ENCODE measurements at regions not wholly inside any gene's neighbourhood (a gene's known extent, or its start where the extent isn't known, plus 50 kb on each side); places are given as distances from the start of the nearest gene placed in this dataset.
A peak's percentile ranks its signal among the peaks of the same experiment; 100 is the strongest.

DNA sequence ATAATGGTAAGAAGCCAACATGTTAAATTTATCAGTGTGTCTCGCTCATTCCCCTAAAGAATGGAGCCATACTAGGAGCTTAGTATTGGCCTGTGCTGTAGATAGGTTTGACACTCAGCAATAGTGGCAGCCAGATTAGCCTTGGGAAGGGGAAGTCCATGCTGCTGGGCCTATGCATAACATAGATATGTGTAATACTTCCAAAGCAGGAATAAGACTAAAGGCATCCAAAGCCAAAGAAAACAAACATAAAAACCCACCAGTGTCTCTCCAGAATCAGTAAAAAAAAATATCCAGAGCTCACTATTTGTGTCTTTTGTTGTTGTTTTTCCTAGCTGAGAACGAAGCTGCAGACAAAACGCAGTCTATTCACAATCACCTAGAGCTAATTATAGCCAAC lies 104.2 kb upstream of the STXBP5 start (continued):
- TF ChIP-seq POLR2AphosphoS2 (IDR thresholded peaks at IDR 0.05; ENCODE audit: low read depth, low read length), result no peak
- no peak for TF ChIP-seq RBFOX2 (IDR thresholded peaks at IDR 0.05; ENCODE audit: low read depth, low read length)
- TF ChIP-seq, protein P1, sequence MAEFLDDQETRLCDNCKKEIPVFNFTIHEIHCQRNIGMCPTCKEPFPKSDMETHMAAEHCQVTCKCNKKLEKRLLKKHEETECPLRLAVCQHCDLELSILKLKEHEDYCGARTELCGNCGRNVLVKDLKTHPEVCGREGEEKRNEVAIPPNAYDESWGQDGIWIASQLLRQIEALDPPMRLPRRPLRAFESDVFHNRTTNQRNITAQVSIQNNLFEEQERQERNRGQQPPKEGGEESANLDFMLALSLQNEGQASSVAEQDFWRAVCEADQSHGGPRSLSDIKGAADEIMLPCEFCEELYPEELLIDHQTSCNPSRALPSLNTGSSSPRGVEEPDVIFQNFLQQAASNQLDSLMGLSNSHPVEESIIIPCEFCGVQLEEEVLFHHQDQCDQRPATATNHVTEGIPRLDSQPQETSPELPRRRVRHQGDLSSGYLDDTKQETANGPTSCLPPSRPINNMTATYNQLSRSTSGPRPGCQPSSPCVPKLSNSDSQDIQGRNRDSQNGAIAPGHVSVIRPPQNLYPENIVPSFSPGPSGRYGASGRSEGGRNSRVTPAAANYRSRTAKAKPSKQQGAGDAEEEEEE (CRISPR knock-in tag; IDR thresholded peaks at IDR 0.05; ENCODE audit: borderline replicate concordance), result no peak

DNA sequence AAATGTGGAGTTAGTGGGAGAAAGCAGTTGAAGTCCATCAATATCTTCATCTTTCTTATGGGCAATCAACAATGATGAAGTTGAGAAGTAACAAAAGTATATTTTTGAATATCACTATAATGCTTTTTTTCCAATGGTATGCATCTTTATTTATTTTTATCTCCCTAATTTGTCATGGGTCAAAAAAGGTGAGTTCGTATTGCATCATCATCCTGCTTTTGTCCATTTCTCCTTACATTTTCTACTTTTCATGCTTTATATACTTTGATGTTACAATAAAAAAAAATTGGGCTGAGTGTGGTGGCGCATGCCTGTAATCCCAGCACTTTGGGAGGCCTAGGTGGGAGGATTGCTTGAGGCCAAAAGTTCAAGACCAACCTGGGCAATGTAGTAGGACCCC lies 101.2 kb upstream of the STXBP5 start:
- no peaks in the 10 kb centered on the region for H3K27me3 ChIP-seq (ENCODE audit: control insufficient read depth in 1 of 2, insufficient read depth in 2 of 2, low read length in 2 of 2)
- H3K79me2 ChIP-seq (ENCODE audit: insufficient read depth, low read length), result no peaks in the 10 kb centered on the region
- H2AFZ ChIP-seq (ENCODE audit: low read length), result no peak overlapping the region
- in situ Hi-C loops (cut with HindIII; ENCODE audit: extremely low pct_ligation_motif_present, low pct_unique_long_range_greater_than_20kb), result no loop called here
- H4K20me1 ChIP-seq (ENCODE audit: insufficient read depth, low read length), result no peaks in the 10 kb centered on the region
- H3K27ac ChIP-seq (ENCODE audit: extremely low read length, insufficient read depth, low read length), result no peak overlapping the region
- H3K9ac ChIP-seq (ENCODE audit: insufficient read depth, low read depth, low read length), result no peak overlapping the region
- BruUV-seq (replicated peaks), result no TSS peak
- H3K4me2 ChIP-seq (ENCODE audit: low read depth, low read length), result no peak overlapping the region
- H3K4me1 ChIP-seq (ENCODE audit: insufficient read depth, low read length), result 0 out of 2 replicates have a peak, but pooled peaks cover 7% of the 10 kb centered on the region
- no peak for DNase-seq (ENCODE audit: low spot score)
- no peaks in the 10 kb centered on the region for H3K36me3 ChIP-seq (replicated peaks in 1 of 2; ENCODE audit: control insufficient read depth in 1 of 2, insufficient read depth in 2 of 2, low read length in 2 of 2)
- intact Hi-C loops (cut with micrococcal nuclease; ENCODE audit: unreplicated experiment), result no loop called here
- WGBS (ENCODE audit: low lambda C conversion rate), result 15% methylated on average over 2 of the region's 2 CpGs
- no peak overlapping the region for H3K4me3 ChIP-seq (replicated peaks in 1 of 3; ENCODE audit: insufficient read depth in 1 of 3, low read depth in 2 of 3, low read length in 3 of 3)
- no peaks in the 10 kb centered on the region for H3K9me3 ChIP-seq (ENCODE audit: low read length)
- ChIA-PET POLR2A (no interaction called here), CTCF (ENCODE audit: low intra/inter-chr PET ratio, low total read pairs) (no interaction called here)
- FAIRE-seq, result no peak
- no peak for ATAC-seq
- TF ChIP-seq, protein P2, sequence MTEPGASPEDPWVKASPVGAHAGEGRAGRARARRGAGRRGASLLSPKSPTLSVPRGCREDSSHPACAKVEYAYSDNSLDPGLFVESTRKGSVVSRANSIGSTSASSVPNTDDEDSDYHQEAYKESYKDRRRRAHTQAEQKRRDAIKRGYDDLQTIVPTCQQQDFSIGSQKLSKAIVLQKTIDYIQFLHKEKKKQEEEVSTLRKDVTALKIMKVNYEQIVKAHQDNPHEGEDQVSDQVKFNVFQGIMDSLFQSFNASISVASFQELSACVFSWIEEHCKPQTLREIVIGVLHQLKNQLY (CRISPR knock-in tag; IDR thresholded peaks at IDR 0.05), result no peak
- TF ChIP-seq, protein P3, sequence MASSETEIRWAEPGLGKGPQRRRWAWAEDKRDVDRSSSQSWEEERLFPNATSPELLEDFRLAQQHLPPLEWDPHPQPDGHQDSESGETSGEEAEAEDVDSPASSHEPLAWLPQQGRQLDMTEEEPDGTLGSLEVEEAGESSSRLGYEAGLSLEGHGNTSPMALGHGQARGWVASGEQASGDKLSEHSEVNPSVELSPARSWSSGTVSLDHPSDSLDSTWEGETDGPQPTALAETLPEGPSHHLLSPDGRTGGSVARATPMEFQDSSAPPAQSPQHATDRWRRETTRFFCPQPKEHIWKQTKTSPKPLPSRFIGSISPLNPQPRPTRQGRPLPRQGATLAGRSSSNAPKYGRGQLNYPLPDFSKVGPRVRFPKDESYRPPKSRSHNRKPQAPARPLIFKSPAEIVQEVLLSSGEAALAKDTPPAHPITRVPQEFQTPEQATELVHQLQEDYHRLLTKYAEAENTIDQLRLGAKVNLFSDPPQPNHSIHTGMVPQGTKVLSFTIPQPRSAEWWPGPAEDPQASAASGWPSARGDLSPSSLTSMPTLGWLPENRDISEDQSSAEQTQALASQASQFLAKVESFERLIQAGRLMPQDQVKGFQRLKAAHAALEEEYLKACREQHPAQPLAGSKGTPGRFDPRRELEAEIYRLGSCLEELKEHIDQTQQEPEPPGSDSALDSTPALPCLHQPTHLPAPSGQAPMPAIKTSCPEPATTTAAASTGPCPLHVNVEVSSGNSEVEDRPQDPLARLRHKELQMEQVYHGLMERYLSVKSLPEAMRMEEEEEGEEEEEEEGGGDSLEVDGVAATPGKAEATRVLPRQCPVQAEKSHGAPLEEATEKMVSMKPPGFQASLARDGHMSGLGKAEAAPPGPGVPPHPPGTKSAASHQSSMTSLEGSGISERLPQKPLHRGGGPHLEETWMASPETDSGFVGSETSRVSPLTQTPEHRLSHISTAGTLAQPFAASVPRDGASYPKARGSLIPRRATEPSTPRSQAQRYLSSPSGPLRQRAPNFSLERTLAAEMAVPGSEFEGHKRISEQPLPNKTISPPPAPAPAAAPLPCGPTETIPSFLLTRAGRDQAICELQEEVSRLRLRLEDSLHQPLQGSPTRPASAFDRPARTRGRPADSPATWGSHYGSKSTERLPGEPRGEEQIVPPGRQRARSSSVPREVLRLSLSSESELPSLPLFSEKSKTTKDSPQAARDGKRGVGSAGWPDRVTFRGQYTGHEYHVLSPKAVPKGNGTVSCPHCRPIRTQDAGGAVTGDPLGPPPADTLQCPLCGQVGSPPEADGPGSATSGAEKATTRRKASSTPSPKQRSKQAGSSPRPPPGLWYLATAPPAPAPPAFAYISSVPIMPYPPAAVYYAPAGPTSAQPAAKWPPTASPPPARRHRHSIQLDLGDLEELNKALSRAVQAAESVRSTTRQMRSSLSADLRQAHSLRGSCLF (CRISPR knock-in tag; IDR thresholded peaks at IDR 0.05; ENCODE audit: borderline replicate concordance), result no peak
- TF ChIP-seq, protein P4, sequence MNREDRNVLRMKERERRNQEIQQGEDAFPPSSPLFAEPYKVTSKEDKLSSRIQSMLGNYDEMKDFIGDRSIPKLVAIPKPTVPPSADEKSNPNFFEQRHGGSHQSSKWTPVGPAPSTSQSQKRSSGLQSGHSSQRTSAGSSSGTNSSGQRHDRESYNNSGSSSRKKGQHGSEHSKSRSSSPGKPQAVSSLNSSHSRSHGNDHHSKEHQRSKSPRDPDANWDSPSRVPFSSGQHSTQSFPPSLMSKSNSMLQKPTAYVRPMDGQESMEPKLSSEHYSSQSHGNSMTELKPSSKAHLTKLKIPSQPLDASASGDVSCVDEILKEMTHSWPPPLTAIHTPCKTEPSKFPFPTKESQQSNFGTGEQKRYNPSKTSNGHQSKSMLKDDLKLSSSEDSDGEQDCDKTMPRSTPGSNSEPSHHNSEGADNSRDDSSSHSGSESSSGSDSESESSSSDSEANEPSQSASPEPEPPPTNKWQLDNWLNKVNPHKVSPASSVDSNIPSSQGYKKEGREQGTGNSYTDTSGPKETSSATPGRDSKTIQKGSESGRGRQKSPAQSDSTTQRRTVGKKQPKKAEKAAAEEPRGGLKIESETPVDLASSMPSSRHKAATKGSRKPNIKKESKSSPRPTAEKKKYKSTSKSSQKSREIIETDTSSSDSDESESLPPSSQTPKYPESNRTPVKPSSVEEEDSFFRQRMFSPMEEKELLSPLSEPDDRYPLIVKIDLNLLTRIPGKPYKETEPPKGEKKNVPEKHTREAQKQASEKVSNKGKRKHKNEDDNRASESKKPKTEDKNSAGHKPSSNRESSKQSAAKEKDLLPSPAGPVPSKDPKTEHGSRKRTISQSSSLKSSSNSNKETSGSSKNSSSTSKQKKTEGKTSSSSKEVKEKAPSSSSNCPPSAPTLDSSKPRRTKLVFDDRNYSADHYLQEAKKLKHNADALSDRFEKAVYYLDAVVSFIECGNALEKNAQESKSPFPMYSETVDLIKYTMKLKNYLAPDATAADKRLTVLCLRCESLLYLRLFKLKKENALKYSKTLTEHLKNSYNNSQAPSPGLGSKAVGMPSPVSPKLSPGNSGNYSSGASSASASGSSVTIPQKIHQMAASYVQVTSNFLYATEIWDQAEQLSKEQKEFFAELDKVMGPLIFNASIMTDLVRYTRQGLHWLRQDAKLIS (CRISPR knock-in tag; IDR thresholded peaks at IDR 0.05), result no peak
- no peak for TF ChIP-seq ZNF235 (CRISPR knock-in tag; IDR thresholded peaks at IDR 0.05; ENCODE audit: borderline replicate concordance)
- TF ChIP-seq HNRNPUL1 (IDR thresholded peaks at IDR 0.05; ENCODE audit: low read depth, low read length), result no peak
- no peak for TF ChIP-seq CCDC6 (CRISPR knock-in tag; IDR thresholded peaks at IDR 0.05)
- peak; percentile 60; the same call in 1 of the 2 replicates for TF ChIP-seq CEBPB (IDR thresholded peaks at IDR 0.05; ENCODE audit: borderline replicate concordance, low read depth, low read length)
- TF ChIP-seq ZBTB42 (CRISPR knock-in tag; IDR thresholded peaks at IDR 0.05), result no peak
- peak; percentile 78 for TF ChIP-seq ATF7 (IDR thresholded peaks at IDR 0.05)
- TF ChIP-seq ATF7 (CRISPR knock-in tag; IDR thresholded peaks at IDR 0.05), result no peak
- no peak for TF ChIP-seq SMAD9 (CRISPR knock-in tag; IDR thresholded peaks at IDR 0.05)
